Trophoblast cell (in vitro differentiated cells and primary cell): ENCODE measurements at regions not wholly inside any gene's neighbourhood (a gene's known extent, or its start where the extent isn't known, plus 50 kb on each side); places are given as distances from the start of the nearest gene placed in this dataset.

Source experiments
- DNase-seq, 2 donors: peaks; one replicate each; pipeline ENCODE4 v3.0.0-alpha.2; 2016
- H2AFZ ChIP-seq: 2 replicates; pipeline ENCODE4 v1.6.1; 2013; ENCODE audit warnings: low read length, moderate library complexity, mild to moderate bottlenecking; ENCODE audit not compliant: insufficient read depth, poor library complexity
- H2AK5ac ChIP-seq: 2 replicates; pipeline ENCODE4 v1.6.1; 2013; ENCODE audit warnings: mild to moderate bottlenecking, low read length
- H2BK120ac ChIP-seq: 2 replicates; pipeline ENCODE4 v1.6.1; 2013; ENCODE audit warnings: low read length, mild to moderate bottlenecking, moderate library complexity; ENCODE audit not compliant: insufficient read depth, poor library complexity
- H2BK12ac ChIP-seq: 2 replicates; pipeline ENCODE4 v1.6.1; 2013; ENCODE audit warnings: mild to moderate bottlenecking, low read length, moderate library complexity
- H2BK5ac ChIP-seq: 2 replicates; pipeline ENCODE4 v1.6.1; 2013; ENCODE audit warnings: low read length, low read depth, moderate library complexity, mild to moderate bottlenecking; ENCODE audit not compliant: poor library complexity
- H3K14ac ChIP-seq: 2 replicates; pipeline ENCODE4 v1.6.1; 2013; ENCODE audit warnings: mild to moderate bottlenecking, low read length
- H3K18ac ChIP-seq: 2 replicates; pipeline ENCODE4 v1.6.1; 2013; ENCODE audit warnings: mild to moderate bottlenecking, low read length
- H3K23ac ChIP-seq: 2 replicates; pipeline ENCODE4 v1.6.1; 2013; ENCODE audit warnings: low read length
- H3K27ac ChIP-seq: 2 replicates; pipeline ENCODE4 v1.5.1; 2013; ENCODE audit warnings: low read depth, mild to moderate bottlenecking, inconsistent platforms, low read length, moderate library complexity
- H3K27me3 ChIP-seq: 2 replicates; pipeline ENCODE4 v1.6.1; 2013; ENCODE audit warnings: inconsistent platforms, mild to moderate bottlenecking, low read length, moderate library complexity; ENCODE audit not compliant: insufficient read depth
- H3K36me3 ChIP-seq, 2 experiments: 1 replicate in 1 of 2; 2 replicates in 1 of 2; pipeline ENCODE4 v1.6.1; 2013; ENCODE audit warnings: low read length in 2 of 2, mild to moderate bottlenecking in 2 of 2, moderate library complexity in 1 of 2; ENCODE audit not compliant: insufficient read depth in 2 of 2, control insufficient read depth in 1 of 2
- H3K4ac ChIP-seq: 2 replicates; pipeline ENCODE4 v1.6.1; 2013; ENCODE audit warnings: low read depth, mild to moderate bottlenecking, low read length, moderate library complexity
- H3K4me1 ChIP-seq, 2 experiments: 1 replicate in 1 of 2; 2 replicates in 1 of 2; pipeline ENCODE4 v1.6.1; 2013; ENCODE audit warnings: low read length in 2 of 2, mild to moderate bottlenecking in 2 of 2, moderate library complexity in 1 of 2; ENCODE audit not compliant: insufficient read depth in 2 of 2, control insufficient read depth in 1 of 2
- H3K4me2 ChIP-seq: 2 replicates; pipeline ENCODE4 v1.6.1; 2013; ENCODE audit warnings: inconsistent platforms, mild to moderate bottlenecking, low read length, moderate library complexity
- H3K4me3 ChIP-seq: 2 replicates; pipeline ENCODE4 v1.5.1; 2013; ENCODE audit warnings: mild to moderate bottlenecking, low read depth, low read length, inconsistent platforms
- H3K79me1 ChIP-seq: one replicate; pipeline ENCODE4 v1.6.1; 2013; ENCODE audit warnings: low read length
- H3K79me2 ChIP-seq: 2 replicates; pipeline ENCODE4 v1.6.1; 2013; ENCODE audit warnings: low read length, mild to moderate bottlenecking; ENCODE audit not compliant: control insufficient read depth, insufficient read depth, poor library complexity
- H3K9ac ChIP-seq: 2 replicates; pipeline ENCODE4 v1.6.1; 2013; ENCODE audit warnings: mild to moderate bottlenecking, low read length
- H3K9me3 ChIP-seq: 2 replicates; pipeline ENCODE4 v1.6.1; 2013; ENCODE audit warnings: low read depth, mild to moderate bottlenecking, control low read depth, inconsistent platforms, low read length; ENCODE audit not compliant: insufficient read depth
- H4K12ac ChIP-seq: 2 replicates; pipeline ENCODE4 v1.6.1; 2013; ENCODE audit warnings: low read depth, mild to moderate bottlenecking, low read length, moderate library complexity
- H4K8ac ChIP-seq: 2 replicates; pipeline ENCODE4 v1.6.1; 2013; ENCODE audit warnings: low read depth, mild to moderate bottlenecking, low read length, moderate library complexity
- H4K91ac ChIP-seq: one replicate; pipeline ENCODE4 v1.6.1; 2013; ENCODE audit warnings: low read depth, mild to moderate bottlenecking, low read length, moderate library complexity
- WGBS: extraction: QIAGEN DNeasy Blood & Tissue Kit; methylation state at CpG from one replicate; pipeline ENCODE4 v1.1.7; 2013; ENCODE audit warnings: missing lambda C conversion rate; ENCODE audit not compliant: insufficient read length, insufficient coverage; ENCODE audit errors: extremely low coverage; 5-methylcytosine and 5-hydroxymethylcytosine counted together

- Histone ChIP-seq H3K36me3 (no peaks in the 10 kb centered on the region), H3K4me1 (no peaks in the 10 kb centered on the region), H3K27me3 (no peaks in the 10 kb centered on the region), H3K9ac (no peak overlapping the region), H2AK5ac (no peak overlapping the region), H4K8ac (no peak overlapping the region), H3K4me2 (no peak overlapping the region), H3K27ac (no peak overlapping the region), H4K12ac (no peak overlapping the region), H3K4ac (no peak overlapping the region), H2BK5ac (no peak overlapping the region), H2AFZ (no peak overlapping the region), H3K14ac (no peak overlapping the region), H3K79me1 (no peaks in the 10 kb centered on the region), H2BK120ac (no peak overlapping the region), H3K18ac (no peak overlapping the region), H2BK12ac (no peak overlapping the region), H3K4me3 (no peak overlapping the region), H4K91ac (no peak overlapping the region), H3K79me2 (no peaks in the 10 kb centered on the region), H3K9me3 (no peaks in the 10 kb centered on the region), H3K23ac (no peak overlapping the region)
- no CpG with 5 or more reads among the region's 2 CpGs for WGBS
- no peak for DNase-seq
Measured at GRCh38 chr11:92154110-92154509, 70.5 kb upstream of the FAT3 start.

- H3K4me3 ChIP-seq: no peak overlapping the region
- H3K23ac ChIP-seq: no peak overlapping the region
- H4K8ac ChIP-seq: no peak overlapping the region
- H3K4me2 ChIP-seq: no peak overlapping the region
- no peak overlapping the region for H2BK120ac ChIP-seq
- H2AFZ ChIP-seq: no peak overlapping the region
- no peak overlapping the region for H3K18ac ChIP-seq
- H4K91ac ChIP-seq: no peak overlapping the region
- H3K27me3 ChIP-seq: no peaks in the 10 kb centered on the region
- no peaks in the 10 kb centered on the region for H3K79me2 ChIP-seq
- H3K79me1 ChIP-seq: no peaks in the 10 kb centered on the region
- H3K4ac ChIP-seq: no peak overlapping the region
- no peaks in the 10 kb centered on the region for H3K9me3 ChIP-seq
- H2BK12ac ChIP-seq: no peak overlapping the region
- H3K36me3 ChIP-seq: no peaks in the 10 kb centered on the region
- H3K4me1 ChIP-seq: no peaks in the 10 kb centered on the region
- H2AK5ac ChIP-seq: no peak overlapping the region
- no peak overlapping the region for H4K12ac ChIP-seq
- no peak overlapping the region for H3K14ac ChIP-seq
- WGBS: no CpG with 5 or more reads among the region's 2 CpGs
- DNase-seq: no peak
- H2BK5ac ChIP-seq: no peak overlapping the region
- no peak overlapping the region for H3K9ac ChIP-seq
- H3K27ac ChIP-seq: no peak overlapping the region
Measured at GRCh38 chr11:92153542-92153941, 71.1 kb upstream of the FAT3 start.

GRCh38 chr11:92152245-92152644 is 72.4 kb upstream of the FAT3 start:
- no peak overlapping the region for H3K4ac ChIP-seq
- no peak overlapping the region for H4K91ac ChIP-seq
- H3K23ac ChIP-seq: no peak overlapping the region
- H3K9me3 ChIP-seq: no peaks in the 10 kb centered on the region
- no peak overlapping the region for H3K27ac ChIP-seq
- H3K27me3 ChIP-seq: no peaks in the 10 kb centered on the region
- no peaks in the 10 kb centered on the region for H3K36me3 ChIP-seq
- no peak overlapping the region for H2AK5ac ChIP-seq
- no peak for DNase-seq
- no peaks in the 10 kb centered on the region for H3K79me1 ChIP-seq
- H3K4me3 ChIP-seq: no peak overlapping the region
- H3K79me2 ChIP-seq: no peaks in the 10 kb centered on the region
- H2BK120ac ChIP-seq: no peak overlapping the region
- no peak overlapping the region for H3K9ac ChIP-seq
- H2AFZ ChIP-seq: no peak overlapping the region
- H3K4me2 ChIP-seq: no peak overlapping the region
- no peaks in the 10 kb centered on the region for H3K4me1 ChIP-seq
- WGBS: no CpG with 5 or more reads among the region's 7 CpGs
- H4K8ac ChIP-seq: no peak overlapping the region
- H2BK12ac ChIP-seq: no peak overlapping the region
- no peak overlapping the region for H3K18ac ChIP-seq
- no peak overlapping the region for H2BK5ac ChIP-seq
- H3K14ac ChIP-seq: no peak overlapping the region
- H4K12ac ChIP-seq: no peak overlapping the region

- no peaks in the 10 kb centered on the region for H3K79me1 ChIP-seq
- no peak overlapping the region for H2BK5ac ChIP-seq
- H4K12ac ChIP-seq: no peak overlapping the region
- H3K4me2 ChIP-seq: no peak overlapping the region
- no peak overlapping the region for H3K9ac ChIP-seq
- H3K18ac ChIP-seq: no peak overlapping the region
- DNase-seq: no peak
- no peak overlapping the region for H3K23ac ChIP-seq
- no peak overlapping the region for H4K8ac ChIP-seq
- H3K4me3 ChIP-seq: no peak overlapping the region
- no peak overlapping the region for H3K4ac ChIP-seq
- H3K27ac ChIP-seq: no peak overlapping the region
- no peak overlapping the region for H2AK5ac ChIP-seq
- H2AFZ ChIP-seq: no peak overlapping the region
- H3K36me3 ChIP-seq: no peaks in the 10 kb centered on the region
- no peaks in the 10 kb centered on the region for H3K79me2 ChIP-seq
- no peak overlapping the region for H4K91ac ChIP-seq
- H3K14ac ChIP-seq: no peak overlapping the region
- H2BK120ac ChIP-seq: no peak overlapping the region
- H3K9me3 ChIP-seq: no peaks in the 10 kb centered on the region
- no CpG with 5 or more reads among the region's 2 CpGs for WGBS
- no peak overlapping the region for H2BK12ac ChIP-seq
- H3K27me3 ChIP-seq: no peaks in the 10 kb centered on the region
- H3K4me1 ChIP-seq: no peaks in the 10 kb centered on the region
Measured at GRCh38 chr11:92149996-92150395, 74.6 kb upstream of the FAT3 start.
